ENCODE measurements at regions not wholly inside any gene's neighbourhood (a gene's known extent, or its start where the extent isn't known, plus 50 kb on each side); places are given as distances from the start of the nearest gene placed in this dataset.
"Not testable (repeated sequence)": the region's sequence is repeated elsewhere in the genome, so short reads cannot be mapped to it uniquely, and the experiment has no call there.

- TF ChIP-seq CTCF (IDR thresholded peaks at IDR 0.05; ENCODE audit: control extremely low read depth in 1 of 3, insufficient read depth in 1 of 3, low read depth in 1 of 3, low read length in 3 of 3); YY1 (IDR thresholded peaks at IDR 0.05; ENCODE audit: low read depth, low read length); GABPA (IDR thresholded peaks at IDR 0.05; ENCODE audit: borderline replicate concordance, insufficient read depth, low read length); SAP30 (IDR thresholded peaks at IDR 0.05; ENCODE audit: insufficient read depth, insufficient replicate concordance, low read length); SUZ12 (IDR thresholded peaks at IDR 0.05; ENCODE audit: low read length); MAX (IDR thresholded peaks at IDR 0.05); TCF12 (IDR thresholded peaks at IDR 0.05; ENCODE audit: low read depth, low read length); EP300 (IDR thresholded peaks at IDR 0.05; ENCODE audit: borderline replicate concordance in 1 of 2, low read depth in 2 of 2, low read length in 2 of 2): not testable (repeated sequence)
Measured at GRCh38 chr5:82944267-82944666, 132.9 kb downstream of the TMEM167A start.

Measured in H1 (cell line).